T follicular helper cell (primary cell): ENCODE measurements at regions not wholly inside any gene's neighbourhood (a gene's known extent, or its start where the extent isn't known, plus 50 kb on each side); places are given as distances from the start of the nearest gene placed in this dataset.
"Not testable (repeated sequence)": the region's sequence is repeated elsewhere in the genome, so short reads cannot be mapped to it uniquely, and the experiment has no call there.

ENCODE experiments used
- DNase-seq: peaks from one replicate; pipeline ENCODE4 v3.0.0-alpha.2; 2020; ENCODE audit warnings: low read depth

GRCh38 chr12:111271674-111272418 is 97.0 kb downstream of the PHETA1 start:
- DNase-seq, result no peak

DNA sequence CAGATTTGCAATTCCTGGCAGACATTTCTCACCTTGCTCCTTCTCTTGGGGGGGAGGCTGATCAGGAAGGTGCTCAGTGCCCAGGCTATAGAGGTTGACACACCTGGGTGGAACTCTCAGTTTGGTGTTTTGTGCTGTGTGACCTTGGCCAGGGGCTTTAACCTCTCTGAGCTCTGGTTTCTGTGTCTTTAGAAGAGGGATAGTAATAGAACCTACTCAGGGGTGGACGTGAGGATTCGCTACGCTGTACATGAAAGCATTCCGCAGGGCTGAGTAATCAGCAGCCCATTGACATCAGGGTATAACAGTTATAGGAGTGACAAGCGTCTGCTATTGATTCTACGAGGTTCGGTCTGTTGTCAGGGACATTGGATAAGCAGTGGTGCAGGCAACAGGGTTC is 98.1 kb downstream of the PHETA1 start:
- DNase-seq, result no peak

GRCh38 chr12:111270239-111270638 is 98.7 kb downstream of the PHETA1 start:
- no peak for DNase-seq

GRCh38 chr12:111269718-111270117 is 99.2 kb downstream of the PHETA1 start:
- no peak for DNase-seq

DNA sequence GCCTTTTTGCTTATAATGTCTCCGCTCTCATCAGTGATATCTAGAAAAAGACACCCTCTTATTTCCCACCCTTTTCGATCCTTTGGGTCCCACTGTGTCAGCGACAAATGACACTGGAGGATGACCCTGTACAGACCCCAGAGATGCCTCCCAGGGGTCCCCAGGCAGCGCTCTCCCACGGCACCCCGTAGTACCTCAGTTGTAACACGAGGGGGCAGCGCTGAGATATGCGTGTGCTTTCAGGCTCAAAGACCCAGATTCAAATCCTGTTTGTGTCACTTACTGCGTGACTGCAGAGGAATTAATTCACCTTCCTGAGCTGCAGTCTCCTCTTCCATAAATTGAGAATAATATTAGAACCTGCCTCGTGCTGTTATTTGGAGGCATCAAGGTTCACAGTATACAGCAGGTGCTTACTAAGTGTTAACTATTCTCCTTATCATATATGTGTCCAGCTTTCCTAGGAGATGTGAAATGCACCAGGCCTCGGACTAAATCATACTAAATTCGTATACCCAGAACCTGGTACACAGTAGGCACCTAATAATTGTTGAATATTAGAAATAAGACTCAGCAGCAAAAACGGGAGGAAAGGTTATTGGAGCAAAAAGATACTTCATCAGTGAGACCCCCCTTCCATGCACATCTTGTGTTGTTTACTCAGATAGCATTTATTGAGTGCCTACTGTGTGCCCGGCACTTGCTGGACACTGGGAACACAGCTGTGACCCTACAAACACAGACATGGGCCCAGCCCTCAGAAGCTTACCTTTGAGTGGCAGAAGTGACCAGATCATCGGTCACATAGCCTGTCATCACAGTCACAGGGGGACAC is 99.9 kb downstream of the PHETA1 start:
- DNase-seq, result no peak

- no peak for DNase-seq
These were observed 101.8 kb downstream of the PHETA1 start for GRCh38 chr12:111267144-111267543.

DNA sequence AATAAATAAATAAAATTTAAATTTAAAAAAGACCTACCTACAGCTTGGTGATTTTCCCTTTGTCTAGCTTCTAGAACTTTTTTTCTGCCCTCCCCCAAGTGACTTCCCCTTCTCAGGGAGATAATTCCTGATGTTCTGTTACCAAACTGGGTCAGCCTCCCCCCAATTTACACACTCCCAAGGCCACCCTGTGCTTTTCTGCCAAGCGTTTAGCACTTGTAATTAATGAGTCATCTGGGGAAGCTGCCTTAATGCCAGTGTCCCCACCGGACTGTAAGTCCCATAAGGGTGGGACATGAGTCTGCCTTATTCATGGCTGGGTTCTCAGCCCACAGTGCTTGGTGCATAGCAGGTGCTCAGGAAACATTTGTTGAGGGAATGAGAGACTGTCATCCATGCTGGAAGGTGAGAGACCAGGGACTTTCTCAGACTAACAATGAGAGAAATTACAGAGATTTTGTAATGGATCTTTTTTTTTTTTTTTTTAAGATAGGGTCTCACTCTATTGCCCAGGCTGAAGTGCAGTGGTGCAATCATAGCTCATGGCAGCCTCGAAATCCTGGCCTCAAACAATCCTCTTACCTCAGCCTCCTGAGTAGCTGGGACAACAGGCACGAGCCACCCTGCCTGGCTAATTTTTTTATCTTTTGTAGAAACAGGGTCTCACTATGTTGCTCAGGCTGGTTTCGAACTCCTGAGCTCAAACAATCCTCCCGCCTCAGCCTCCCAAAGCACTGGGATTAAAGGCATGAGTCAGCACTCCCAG is 106.8 kb downstream of the PHETA1 start:
- DNase-seq, result no peak

DNA sequence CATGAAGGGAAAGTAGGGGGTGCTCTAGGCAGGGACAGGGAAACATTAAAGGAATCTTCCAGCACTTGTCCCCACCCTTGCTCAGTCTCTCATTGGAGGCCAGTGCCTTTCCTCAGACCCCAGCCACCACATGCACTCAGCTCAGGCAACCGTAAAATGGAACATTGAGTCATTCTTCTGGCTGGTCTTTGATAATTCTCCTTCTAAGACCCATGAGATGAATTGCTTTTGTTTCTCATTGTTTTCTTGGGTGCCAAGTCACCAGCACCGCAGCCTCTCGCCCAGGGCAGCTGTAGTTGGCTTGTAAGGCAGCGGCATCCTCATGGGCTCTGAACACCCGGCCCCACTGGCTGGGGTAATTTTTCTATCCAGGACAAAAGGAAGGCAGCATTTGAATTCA is 108.2 kb downstream of the PHETA1 start:
- no peak for DNase-seq

DNA sequence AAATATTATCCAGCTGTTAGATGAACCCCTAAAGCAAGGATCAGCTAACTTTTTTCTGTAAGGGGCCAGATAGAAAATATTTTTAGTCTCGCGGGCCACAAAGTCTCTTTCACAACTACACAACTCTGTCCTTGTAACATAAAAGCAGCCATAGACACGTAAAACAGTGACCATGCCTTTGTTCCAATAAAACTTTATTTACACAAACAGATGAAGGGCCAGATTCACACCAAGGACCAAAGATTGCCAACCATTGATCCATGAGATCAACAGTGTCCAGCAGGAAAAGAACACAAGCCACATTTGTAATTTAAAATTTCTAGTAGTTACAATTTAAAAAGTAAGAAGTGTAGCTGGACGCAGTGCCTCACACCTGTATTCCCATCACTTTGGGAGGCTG is 109.7 kb downstream of the PHETA1 start:
- no peak for DNase-seq

GRCh38 chr12:111258081-111258480 is 110.8 kb downstream of the PHETA1 start:
- not testable (repeated sequence) for DNase-seq

- no peak for DNase-seq
These were observed 111.4 kb downstream of the PHETA1 start for GRCh38 chr12:111257435-111257902.

- DNase-seq, result no peak
These were observed 112.1 kb downstream of the PHETA1 start for GRCh38 chr12:111256629-111257434.

GRCh38 chr12:111255261-111255660 is 113.6 kb downstream of the PHETA1 start:
- no peak for DNase-seq

DNA sequence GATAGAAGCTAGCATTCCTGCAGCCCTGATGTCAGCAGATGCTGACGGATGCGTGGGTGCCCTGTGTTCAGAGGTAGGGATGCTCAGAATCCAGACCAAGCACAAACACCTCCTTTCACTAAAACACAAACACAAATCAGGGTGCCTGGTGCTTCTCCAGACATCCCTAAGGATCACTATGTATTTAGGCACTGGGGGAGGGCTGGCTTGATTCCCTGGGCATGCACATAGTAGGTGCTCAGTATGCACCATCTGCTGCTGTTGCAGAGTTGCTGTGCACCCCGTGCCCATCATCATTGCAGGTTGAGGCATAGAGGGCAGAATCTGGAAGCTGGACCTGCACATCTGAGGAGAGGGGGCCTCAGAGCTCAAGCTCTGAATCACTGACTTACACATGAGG is 114.8 kb downstream of the PHETA1 start:
- no peak for DNase-seq

DNA sequence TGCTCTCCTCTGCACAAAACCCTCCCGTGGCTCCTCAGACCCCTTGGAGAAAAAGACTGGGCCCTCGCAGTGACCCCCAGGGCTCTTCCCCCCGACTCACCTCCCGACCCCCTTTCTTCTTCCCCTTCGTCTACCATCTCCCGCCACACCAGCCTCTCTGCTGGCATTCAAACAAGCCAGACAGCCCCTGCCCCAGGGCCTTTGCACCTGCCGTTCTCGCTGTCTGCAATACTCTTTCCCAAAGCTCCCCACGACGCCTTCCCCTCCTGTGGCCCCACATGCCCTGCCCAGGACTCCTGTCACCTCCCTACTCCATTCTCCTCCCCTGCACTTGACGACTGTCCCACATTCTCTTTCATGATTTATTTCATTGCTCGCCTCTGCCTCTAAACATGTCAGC is 115.7 kb downstream of the PHETA1 start:
- DNase-seq, result no peak

DNA sequence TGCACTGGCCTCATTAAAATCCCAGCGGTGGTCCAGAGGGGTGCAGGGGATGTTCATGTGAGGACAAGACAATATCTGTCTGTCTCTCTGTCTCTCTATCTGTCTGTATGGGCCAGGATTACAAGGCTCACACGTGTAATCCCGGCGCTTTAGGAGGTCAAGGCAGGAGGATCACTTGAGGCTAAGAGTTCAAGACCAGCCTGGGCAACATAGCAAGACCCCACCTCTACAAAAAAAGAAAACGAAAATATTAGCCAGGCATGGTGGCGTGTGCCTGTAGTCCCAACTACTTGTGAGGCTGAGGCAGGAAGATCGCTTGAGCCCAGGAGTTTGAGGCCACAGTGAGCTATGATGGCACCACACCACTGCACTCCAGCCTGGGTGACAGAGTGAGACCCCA is 117.1 kb downstream of the PHETA1 start:
- DNase-seq, result no peak

DNA sequence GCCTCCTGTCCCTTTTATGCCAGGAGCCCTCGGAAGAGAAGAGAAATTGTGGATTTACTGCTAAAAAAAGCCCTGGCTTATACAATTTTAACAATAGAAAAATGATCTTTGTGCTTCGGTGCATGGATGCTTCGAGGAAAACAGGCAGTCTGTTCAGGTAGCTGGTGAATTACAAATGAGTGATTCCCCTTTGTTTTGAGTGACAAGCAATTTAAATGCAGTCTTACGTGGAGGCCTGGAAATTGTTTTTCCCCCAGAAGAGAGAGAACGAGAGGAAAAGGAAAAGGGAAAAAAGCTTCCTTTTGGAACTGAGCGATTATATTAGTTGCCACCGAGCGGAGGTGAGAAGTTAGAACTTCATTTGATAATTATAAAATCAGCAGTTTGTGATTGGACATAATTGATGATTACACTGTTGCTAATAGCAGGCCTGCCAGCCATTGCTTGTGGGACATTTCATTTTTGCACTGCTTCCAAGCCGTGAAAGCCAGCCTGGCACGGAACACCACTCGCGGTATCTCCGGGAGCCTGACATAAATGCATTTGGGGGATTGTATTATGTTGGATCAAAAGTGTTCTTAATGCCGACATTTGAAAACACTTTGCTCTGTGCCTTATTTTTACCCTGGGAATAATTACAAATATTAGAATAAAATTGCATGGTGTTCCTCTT is 117.7 kb downstream of the PHETA1 start:
- DNase-seq, result no peak

DNA sequence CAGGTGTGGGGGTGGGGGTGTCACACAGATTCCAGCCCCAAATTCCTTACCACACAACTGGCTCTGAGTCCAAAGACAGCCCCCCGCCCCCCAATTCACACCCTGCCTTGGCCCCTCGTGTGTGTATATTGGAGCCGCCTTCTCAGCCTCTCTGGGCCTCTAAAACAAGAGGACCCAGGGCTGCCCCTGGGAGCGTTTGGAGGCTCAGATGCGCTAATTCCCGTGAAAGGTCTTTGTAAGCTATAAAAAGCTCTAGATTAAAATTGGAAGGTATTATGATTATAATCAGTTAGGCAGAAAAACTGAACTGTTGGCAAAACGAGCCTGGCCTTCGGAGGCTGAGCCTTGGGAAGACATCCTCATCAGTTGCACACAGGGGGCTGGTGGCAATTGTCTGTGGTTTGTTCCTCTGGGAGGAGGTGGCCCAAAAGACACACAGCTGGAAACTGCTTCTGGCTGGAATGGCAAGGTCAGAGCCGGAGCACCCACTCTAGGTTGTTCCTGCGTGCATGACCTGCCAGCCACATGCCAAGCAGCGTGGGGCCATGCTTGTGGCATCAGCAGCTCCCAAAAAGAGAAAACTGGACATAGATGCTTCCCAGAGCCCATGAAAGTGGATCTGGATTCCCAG is 118.5 kb downstream of the PHETA1 start:
- no peak for DNase-seq

DNA sequence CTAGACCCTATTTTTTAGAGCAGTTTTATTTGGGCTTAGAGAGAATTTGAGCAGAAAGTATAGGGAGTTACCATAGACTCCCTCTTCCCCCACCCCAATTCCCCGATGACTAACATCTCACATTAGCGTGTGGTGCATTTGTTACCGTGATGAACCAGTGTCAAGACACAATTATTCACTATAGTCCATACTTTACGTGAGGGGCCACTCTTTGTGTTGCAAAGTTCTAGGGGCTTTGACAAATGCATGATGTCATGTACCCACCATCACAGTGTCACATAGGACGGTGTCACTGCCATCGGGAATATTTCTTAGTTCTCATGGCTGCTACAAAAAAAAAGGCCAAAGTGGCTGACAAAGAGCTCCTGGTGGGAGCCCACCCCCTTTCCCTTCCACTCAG is 119.1 kb downstream of the PHETA1 start:
- no peak for DNase-seq

DNA sequence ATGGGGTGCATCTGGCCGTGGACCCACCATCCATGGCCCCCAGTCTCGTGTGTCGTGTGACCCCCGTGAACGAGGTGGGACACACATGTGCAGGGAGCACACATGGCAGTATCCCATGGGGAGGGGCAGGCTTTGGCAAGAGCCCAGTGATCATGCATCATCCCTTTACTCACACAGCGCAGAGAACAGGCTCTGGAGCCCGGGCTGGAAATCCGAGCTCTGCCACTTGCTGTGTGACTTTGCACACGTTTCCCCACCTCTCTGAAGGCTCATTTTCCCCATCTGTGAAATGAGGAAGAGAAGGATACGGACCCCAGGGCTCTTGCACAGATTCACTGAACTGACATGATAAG is 119.9 kb downstream of the PHETA1 start:
- no peak for DNase-seq
